Cardiac septum (tissue), 1 donor: ENCODE measurements at regions not wholly inside any gene's neighbourhood (a gene's known extent, or its start where the extent isn't known, plus 50 kb on each side); places are given as distances from the start of the nearest gene placed in this dataset.

Experiments
- DNase-seq: peaks from one replicate; pipeline ENCODE4 v3.0.0-alpha.2; 2020; ENCODE audit warnings: low spot score
- intact Hi-C: fragments of 100-400 bp; cut with DNase I; formaldehyde crosslinking; loops from one replicate; pipeline ENCODE4 v1.14.0; 2022
- donor health status: DM: no; HTN: no; CAD: no.

- intact Hi-C loops: no loop called here
- no peak for DNase-seq
Observed at GRCh38 chr2:217724471-217724870, 278.3 kb downstream of the TNS1 start.

- DNase-seq: peak; percentile 65
- intact Hi-C loops: no loop called here
Observed at GRCh38 chr2:217723981-217724380, 278.8 kb downstream of the TNS1 start.

- DNase-seq: peak; percentile 9
- intact Hi-C loops: no loop called here
Observed at GRCh38 chr2:217722883-217723472, 279.8 kb downstream of the TNS1 start.

GRCh38 chr2:217717646-217718045 lies 285.1 kb downstream of the TNS1 start:
- peak; percentile 58 for DNase-seq
- intact Hi-C loops: no loop called here

- intact Hi-C loops: no loop called here
Observed at GRCh38 chr2:217715484-217715883, 287.3 kb downstream of the TNS1 start.

GRCh38 chr2:217714287-217714751 lies 288.5 kb downstream of the TNS1 start:
- DNase-seq: peak; percentile 78
- intact Hi-C loops: loop anchor here (5.0 kb wide), 5 partner anchors 62 to 1197 kb away; partner anchors contain the start of gene IGFBP5

More at GRCh38 chr2:217715484-217715883, 287.3 kb downstream of the TNS1 start:
- peak; percentile 59 for DNase-seq

- peak; percentile 83 for DNase-seq
- intact Hi-C loops: loop anchor here (5.0 kb wide), 5 partner anchors 61 to 1196 kb away; partner anchors contain the start of gene IGFBP5
Observed at GRCh38 chr2:217713395-217714286, 289.2 kb downstream of the TNS1 start.

GRCh38 chr2:217712431-217712830 lies 290.4 kb downstream of the TNS1 start:
- DNase-seq: peak; percentile 63

GRCh38 chr2:217711188-217711587 lies 291.6 kb downstream of the TNS1 start:
- intact Hi-C loops: loop anchor here (5.0 kb wide), 5 partner anchors 59 to 1194 kb away; partner anchors contain the start of gene IGFBP5
- DNase-seq: peak; percentile 27

More at GRCh38 chr2:217712431-217712830, 290.4 kb downstream of the TNS1 start:
- intact Hi-C loops: loop anchor here (5.0 kb wide), 5 partner anchors 60 to 1195 kb away; partner anchors contain the start of gene IGFBP5

- intact Hi-C loops: loop anchor here (5.0 kb wide), 5 partner anchors 58 to 1193 kb away; partner anchors contain the start of gene IGFBP5
- peak; percentile 27 for DNase-seq
Observed at GRCh38 chr2:217710211-217710765, 292.5 kb downstream of the TNS1 start.

GRCh38 chr2:217709478-217710210 lies 293.2 kb downstream of the TNS1 start:
- peak; percentile 26 for DNase-seq
- intact Hi-C loops: loop anchor here (5.0 kb wide), 5 partner anchors 57 to 1192 kb away; partner anchors contain the start of gene IGFBP5

- intact Hi-C loops: no loop called here
- no peak for DNase-seq
Observed at GRCh38 chr2:217707131-217707611, 295.6 kb downstream of the TNS1 start.

- intact Hi-C loops: no loop called here
Observed at GRCh38 chr2:217706513-217706912, 296.3 kb downstream of the TNS1 start.

GRCh38 chr2:217706095-217706494 lies 296.7 kb downstream of the TNS1 start:
- DNase-seq: no peak
- intact Hi-C loops: no loop called here

More at GRCh38 chr2:217706513-217706912, 296.3 kb downstream of the TNS1 start:
- DNase-seq: no peak

- no peak for DNase-seq
- intact Hi-C loops: no loop called here
Observed at GRCh38 chr2:217705461-217705860, 297.3 kb downstream of the TNS1 start.

- intact Hi-C loops: loop anchor here (1.0 kb wide), 1 partner anchor 114 kb away; no protein-coding TSS in a partner anchor
- no peak for DNase-seq
Observed at GRCh38 chr2:217703999-217704398, 298.8 kb downstream of the TNS1 start.

- intact Hi-C loops: no loop called here
- DNase-seq: no peak
Observed at GRCh38 chr2:217703102-217703501, 299.7 kb downstream of the TNS1 start.

- no peak for DNase-seq
- intact Hi-C loops: no loop called here
Observed at GRCh38 chr2:217701622-217702021, 301.2 kb downstream of the TNS1 start.

- DNase-seq: no peak
- intact Hi-C loops: no loop called here
Observed at GRCh38 chr2:217698691-217699090, 304.1 kb downstream of the TNS1 start.
